ENCODE measurements at regions not wholly inside any gene's neighbourhood (a gene's known extent, or its start where the extent isn't known, plus 50 kb on each side); places are given as distances from the start of the nearest gene placed in this dataset.

DNA sequence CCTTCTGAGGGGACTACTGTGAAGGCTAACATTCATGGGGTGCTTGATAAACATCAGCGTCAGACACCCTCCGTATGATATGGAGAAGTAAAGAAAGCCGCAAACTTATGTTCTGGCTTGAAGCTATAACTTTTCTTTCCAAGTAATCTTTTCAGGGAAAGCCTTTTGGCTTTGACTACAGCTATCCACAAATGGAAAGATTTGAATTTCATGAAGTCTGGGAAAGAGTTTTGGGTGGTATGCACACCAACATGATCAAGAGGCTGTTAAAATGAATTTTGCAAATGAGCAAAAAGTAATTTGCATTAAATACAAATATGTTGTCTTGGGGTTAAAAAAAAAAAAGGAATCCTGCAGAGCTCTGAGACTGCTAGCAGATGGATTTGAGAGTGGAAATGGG lies 114.8 kb upstream of the LIMCH1 start:
- no peak for TF ChIP-seq MAFK (IDR thresholded peaks at IDR 0.05; ENCODE audit: low read depth, low read length)
- TF ChIP-seq, protein P1, sequence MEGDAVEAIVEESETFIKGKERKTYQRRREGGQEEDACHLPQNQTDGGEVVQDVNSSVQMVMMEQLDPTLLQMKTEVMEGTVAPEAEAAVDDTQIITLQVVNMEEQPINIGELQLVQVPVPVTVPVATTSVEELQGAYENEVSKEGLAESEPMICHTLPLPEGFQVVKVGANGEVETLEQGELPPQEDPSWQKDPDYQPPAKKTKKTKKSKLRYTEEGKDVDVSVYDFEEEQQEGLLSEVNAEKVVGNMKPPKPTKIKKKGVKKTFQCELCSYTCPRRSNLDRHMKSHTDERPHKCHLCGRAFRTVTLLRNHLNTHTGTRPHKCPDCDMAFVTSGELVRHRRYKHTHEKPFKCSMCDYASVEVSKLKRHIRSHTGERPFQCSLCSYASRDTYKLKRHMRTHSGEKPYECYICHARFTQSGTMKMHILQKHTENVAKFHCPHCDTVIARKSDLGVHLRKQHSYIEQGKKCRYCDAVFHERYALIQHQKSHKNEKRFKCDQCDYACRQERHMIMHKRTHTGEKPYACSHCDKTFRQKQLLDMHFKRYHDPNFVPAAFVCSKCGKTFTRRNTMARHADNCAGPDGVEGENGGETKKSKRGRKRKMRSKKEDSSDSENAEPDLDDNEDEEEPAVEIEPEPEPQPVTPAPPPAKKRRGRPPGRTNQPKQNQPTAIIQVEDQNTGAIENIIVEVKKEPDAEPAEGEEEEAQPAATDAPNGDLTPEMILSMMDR (conservative IDR thresholded peaks at IDR 0.05; ENCODE audit: low read depth, low read length): no peak
- TF ChIP-seq CHD1 (IDR thresholded peaks at IDR 0.05; ENCODE audit: low read depth, low read length): no peak
- TF ChIP-seq POLR2A (IDR thresholded peaks at IDR 0.05; ENCODE audit: low read depth, low read length): no peak
- no peak for TF ChIP-seq RFX5 (IDR thresholded peaks at IDR 0.05; ENCODE audit: low read depth, low read length)
- no peak for TF ChIP-seq NFE2L2 (IDR thresholded peaks at IDR 0.05; ENCODE audit: low read depth, low read length)
- TF ChIP-seq RCOR1 (IDR thresholded peaks at IDR 0.05; ENCODE audit: insufficient replicate concordance, low read length): no peak
- TF ChIP-seq RAD21 (IDR thresholded peaks at IDR 0.05; ENCODE audit: low read length): no peak
- TF ChIP-seq MXI1 (IDR thresholded peaks at IDR 0.05; ENCODE audit: borderline replicate concordance, low read depth, low read length): no peak
- TF ChIP-seq FOS (IDR thresholded peaks at IDR 0.05; ENCODE audit: low read depth, low read length): no peak
- TF ChIP-seq, protein P2, sequence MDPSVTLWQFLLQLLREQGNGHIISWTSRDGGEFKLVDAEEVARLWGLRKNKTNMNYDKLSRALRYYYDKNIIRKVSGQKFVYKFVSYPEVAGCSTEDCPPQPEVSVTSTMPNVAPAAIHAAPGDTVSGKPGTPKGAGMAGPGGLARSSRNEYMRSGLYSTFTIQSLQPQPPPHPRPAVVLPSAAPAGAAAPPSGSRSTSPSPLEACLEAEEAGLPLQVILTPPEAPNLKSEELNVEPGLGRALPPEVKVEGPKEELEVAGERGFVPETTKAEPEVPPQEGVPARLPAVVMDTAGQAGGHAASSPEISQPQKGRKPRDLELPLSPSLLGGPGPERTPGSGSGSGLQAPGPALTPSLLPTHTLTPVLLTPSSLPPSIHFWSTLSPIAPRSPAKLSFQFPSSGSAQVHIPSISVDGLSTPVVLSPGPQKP (IDR thresholded peaks at IDR 0.05; ENCODE audit: borderline replicate concordance, low read depth, low read length): no peak
- TF ChIP-seq CEBPB (IDR thresholded peaks at IDR 0.05; ENCODE audit: low read depth, low read length): no peak

All from IMR-90 (cell line).